GM12878 (cell line): ENCODE measurements at regions not wholly inside any gene's neighbourhood (a gene's known extent, or its start where the extent isn't known, plus 50 kb on each side); places are given as distances from the start of the nearest gene placed in this dataset.

Experiments
- EED ChIP-seq: sonication (generic); IDR thresholded peaks from 2 replicates; pipeline ENCODE4 v1.6.1; 2016; ENCODE audit warnings: antibody characterized with exemption, low read depth
- JUNB ChIP-seq: IDR thresholded peaks from 2 replicates; pipeline ENCODE4 v1.6.1; 2016; ENCODE audit warnings: antibody characterized with exemption, mild to moderate bottlenecking
- POLR2A ChIP-seq: IDR thresholded peaks from 2 replicates; pipeline ENCODE4 v1.6.1; 2011; ENCODE audit warnings: low read depth, mild to moderate bottlenecking, low read length
- ZBED1 ChIP-seq: IDR thresholded peaks from 2 replicates; pipeline ENCODE4 v1.6.1; 2016; ENCODE audit warnings: borderline replicate concordance
- ZSCAN29 ChIP-seq: fragments of 450-650 bp; IDR thresholded peaks from 2 replicates; pipeline ENCODE4 v1.6.1; 2017; ENCODE audit warnings: mild to moderate bottlenecking, moderate library complexity
- TF ChIP-seq, protein P1 (sequence below): IDR thresholded peaks from 2 replicates; pipeline ENCODE4 v1.6.1; 2012; ENCODE audit warnings: mild to moderate bottlenecking, low read depth, low read length
- TF ChIP-seq, protein P2 (sequence below), 3 experiments: IDR thresholded peaks in 2 of 3; conservative IDR thresholded peaks in 1 of 3; 2 replicates each; pipeline ENCODE4 v1.5.1; 2011; ENCODE audit warnings: low read depth in 3 of 3, low read length in 3 of 3, mild to moderate bottlenecking in 3 of 3, control low read depth in 2 of 3, moderate library complexity in 2 of 3, inconsistent platforms in 1 of 3, mixed read lengths in 1 of 3; ENCODE audit not compliant: control insufficient read depth in 2 of 3, insufficient read depth in 1 of 3; ENCODE audit errors: extremely low read depth in 1 of 3
- TF ChIP-seq, protein P3 (sequence below): IDR thresholded peaks from 2 replicates; pipeline ENCODE4 v1.6.1; 2012; ENCODE audit warnings: low read depth, low read length, improper control_type of control experiment
- TF ChIP-seq, protein P4 (sequence below): fragments of 450-650 bp; IDR thresholded peaks from 2 replicates; pipeline ENCODE4 v1.6.1; 2017; ENCODE audit warnings: borderline replicate concordance
- TF ChIP-seq, protein P5 (sequence below): fragments of 450-650 bp; IDR thresholded peaks from 2 replicates; pipeline ENCODE4 v1.6.1; 2017; ENCODE audit warnings: mild to moderate bottlenecking

DNA sequence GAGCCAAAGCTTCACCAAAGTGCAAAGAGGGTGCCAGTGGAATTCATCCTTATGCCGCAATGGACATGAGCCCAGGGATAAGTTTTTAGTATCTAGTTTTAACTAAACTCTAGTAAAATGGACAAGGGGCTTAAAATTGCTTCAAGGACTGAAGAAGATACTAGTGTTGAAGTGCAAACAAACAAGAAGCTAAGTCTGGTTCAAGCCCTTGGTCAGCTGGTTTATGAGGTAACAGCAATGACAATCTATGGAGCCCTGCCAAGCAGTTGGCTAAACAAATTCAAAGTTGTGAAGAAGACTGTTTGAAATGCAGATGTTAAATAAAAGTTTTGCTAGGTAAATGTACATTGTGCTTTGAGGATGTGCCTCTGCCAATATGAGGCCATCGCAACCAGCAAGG lies 209.4 kb downstream of the KTN1 start:
- no peak for TF ChIP-seq POLR2A
- TF ChIP-seq, protein P1, sequence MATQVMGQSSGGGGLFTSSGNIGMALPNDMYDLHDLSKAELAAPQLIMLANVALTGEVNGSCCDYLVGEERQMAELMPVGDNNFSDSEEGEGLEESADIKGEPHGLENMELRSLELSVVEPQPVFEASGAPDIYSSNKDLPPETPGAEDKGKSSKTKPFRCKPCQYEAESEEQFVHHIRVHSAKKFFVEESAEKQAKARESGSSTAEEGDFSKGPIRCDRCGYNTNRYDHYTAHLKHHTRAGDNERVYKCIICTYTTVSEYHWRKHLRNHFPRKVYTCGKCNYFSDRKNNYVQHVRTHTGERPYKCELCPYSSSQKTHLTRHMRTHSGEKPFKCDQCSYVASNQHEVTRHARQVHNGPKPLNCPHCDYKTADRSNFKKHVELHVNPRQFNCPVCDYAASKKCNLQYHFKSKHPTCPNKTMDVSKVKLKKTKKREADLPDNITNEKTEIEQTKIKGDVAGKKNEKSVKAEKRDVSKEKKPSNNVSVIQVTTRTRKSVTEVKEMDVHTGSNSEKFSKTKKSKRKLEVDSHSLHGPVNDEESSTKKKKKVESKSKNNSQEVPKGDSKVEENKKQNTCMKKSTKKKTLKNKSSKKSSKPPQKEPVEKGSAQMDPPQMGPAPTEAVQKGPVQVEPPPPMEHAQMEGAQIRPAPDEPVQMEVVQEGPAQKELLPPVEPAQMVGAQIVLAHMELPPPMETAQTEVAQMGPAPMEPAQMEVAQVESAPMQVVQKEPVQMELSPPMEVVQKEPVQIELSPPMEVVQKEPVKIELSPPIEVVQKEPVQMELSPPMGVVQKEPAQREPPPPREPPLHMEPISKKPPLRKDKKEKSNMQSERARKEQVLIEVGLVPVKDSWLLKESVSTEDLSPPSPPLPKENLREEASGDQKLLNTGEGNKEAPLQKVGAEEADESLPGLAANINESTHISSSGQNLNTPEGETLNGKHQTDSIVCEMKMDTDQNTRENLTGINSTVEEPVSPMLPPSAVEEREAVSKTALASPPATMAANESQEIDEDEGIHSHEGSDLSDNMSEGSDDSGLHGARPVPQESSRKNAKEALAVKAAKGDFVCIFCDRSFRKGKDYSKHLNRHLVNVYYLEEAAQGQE, result no peak
- TF ChIP-seq, protein P2, sequence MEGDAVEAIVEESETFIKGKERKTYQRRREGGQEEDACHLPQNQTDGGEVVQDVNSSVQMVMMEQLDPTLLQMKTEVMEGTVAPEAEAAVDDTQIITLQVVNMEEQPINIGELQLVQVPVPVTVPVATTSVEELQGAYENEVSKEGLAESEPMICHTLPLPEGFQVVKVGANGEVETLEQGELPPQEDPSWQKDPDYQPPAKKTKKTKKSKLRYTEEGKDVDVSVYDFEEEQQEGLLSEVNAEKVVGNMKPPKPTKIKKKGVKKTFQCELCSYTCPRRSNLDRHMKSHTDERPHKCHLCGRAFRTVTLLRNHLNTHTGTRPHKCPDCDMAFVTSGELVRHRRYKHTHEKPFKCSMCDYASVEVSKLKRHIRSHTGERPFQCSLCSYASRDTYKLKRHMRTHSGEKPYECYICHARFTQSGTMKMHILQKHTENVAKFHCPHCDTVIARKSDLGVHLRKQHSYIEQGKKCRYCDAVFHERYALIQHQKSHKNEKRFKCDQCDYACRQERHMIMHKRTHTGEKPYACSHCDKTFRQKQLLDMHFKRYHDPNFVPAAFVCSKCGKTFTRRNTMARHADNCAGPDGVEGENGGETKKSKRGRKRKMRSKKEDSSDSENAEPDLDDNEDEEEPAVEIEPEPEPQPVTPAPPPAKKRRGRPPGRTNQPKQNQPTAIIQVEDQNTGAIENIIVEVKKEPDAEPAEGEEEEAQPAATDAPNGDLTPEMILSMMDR (IDR thresholded peaks at IDR 0.05 in 2 of 3, conservative IDR thresholded peaks at IDR 0.05 in 1 of 3; ENCODE audit: control insufficient read depth in 2 of 3, extremely low read depth in 1 of 3, insufficient read depth in 1 of 3, low read depth in 3 of 3, low read length in 3 of 3), result no peak
- TF ChIP-seq, protein P3, sequence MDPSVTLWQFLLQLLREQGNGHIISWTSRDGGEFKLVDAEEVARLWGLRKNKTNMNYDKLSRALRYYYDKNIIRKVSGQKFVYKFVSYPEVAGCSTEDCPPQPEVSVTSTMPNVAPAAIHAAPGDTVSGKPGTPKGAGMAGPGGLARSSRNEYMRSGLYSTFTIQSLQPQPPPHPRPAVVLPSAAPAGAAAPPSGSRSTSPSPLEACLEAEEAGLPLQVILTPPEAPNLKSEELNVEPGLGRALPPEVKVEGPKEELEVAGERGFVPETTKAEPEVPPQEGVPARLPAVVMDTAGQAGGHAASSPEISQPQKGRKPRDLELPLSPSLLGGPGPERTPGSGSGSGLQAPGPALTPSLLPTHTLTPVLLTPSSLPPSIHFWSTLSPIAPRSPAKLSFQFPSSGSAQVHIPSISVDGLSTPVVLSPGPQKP, result no peak
- no peak for TF ChIP-seq JUNB
- TF ChIP-seq EED, result no peak
- TF ChIP-seq, protein P4, sequence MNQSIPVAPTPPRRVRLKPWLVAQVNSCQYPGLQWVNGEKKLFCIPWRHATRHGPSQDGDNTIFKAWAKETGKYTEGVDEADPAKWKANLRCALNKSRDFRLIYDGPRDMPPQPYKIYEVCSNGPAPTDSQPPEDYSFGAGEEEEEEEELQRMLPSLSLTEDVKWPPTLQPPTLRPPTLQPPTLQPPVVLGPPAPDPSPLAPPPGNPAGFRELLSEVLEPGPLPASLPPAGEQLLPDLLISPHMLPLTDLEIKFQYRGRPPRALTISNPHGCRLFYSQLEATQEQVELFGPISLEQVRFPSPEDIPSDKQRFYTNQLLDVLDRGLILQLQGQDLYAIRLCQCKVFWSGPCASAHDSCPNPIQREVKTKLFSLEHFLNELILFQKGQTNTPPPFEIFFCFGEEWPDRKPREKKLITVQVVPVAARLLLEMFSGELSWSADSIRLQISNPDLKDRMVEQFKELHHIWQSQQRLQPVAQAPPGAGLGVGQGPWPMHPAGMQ, result no peak
- TF ChIP-seq, protein P5, sequence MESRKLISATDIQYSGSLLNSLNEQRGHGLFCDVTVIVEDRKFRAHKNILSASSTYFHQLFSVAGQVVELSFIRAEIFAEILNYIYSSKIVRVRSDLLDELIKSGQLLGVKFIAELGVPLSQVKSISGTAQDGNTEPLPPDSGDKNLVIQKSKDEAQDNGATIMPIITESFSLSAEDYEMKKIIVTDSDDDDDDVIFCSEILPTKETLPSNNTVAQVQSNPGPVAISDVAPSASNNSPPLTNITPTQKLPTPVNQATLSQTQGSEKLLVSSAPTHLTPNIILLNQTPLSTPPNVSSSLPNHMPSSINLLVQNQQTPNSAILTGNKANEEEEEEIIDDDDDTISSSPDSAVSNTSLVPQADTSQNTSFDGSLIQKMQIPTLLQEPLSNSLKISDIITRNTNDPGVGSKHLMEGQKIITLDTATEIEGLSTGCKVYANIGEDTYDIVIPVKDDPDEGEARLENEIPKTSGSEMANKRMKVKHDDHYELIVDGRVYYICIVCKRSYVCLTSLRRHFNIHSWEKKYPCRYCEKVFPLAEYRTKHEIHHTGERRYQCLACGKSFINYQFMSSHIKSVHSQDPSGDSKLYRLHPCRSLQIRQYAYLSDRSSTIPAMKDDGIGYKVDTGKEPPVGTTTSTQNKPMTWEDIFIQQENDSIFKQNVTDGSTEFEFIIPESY, result no peak
- no peak for TF ChIP-seq ZBED1
- no peak for TF ChIP-seq ZSCAN29
